ENCODE measurements at regions not wholly inside any gene's neighbourhood (a gene's known extent, or its start where the extent isn't known, plus 50 kb on each side); places are given as distances from the start of the nearest gene placed in this dataset.

DNA sequence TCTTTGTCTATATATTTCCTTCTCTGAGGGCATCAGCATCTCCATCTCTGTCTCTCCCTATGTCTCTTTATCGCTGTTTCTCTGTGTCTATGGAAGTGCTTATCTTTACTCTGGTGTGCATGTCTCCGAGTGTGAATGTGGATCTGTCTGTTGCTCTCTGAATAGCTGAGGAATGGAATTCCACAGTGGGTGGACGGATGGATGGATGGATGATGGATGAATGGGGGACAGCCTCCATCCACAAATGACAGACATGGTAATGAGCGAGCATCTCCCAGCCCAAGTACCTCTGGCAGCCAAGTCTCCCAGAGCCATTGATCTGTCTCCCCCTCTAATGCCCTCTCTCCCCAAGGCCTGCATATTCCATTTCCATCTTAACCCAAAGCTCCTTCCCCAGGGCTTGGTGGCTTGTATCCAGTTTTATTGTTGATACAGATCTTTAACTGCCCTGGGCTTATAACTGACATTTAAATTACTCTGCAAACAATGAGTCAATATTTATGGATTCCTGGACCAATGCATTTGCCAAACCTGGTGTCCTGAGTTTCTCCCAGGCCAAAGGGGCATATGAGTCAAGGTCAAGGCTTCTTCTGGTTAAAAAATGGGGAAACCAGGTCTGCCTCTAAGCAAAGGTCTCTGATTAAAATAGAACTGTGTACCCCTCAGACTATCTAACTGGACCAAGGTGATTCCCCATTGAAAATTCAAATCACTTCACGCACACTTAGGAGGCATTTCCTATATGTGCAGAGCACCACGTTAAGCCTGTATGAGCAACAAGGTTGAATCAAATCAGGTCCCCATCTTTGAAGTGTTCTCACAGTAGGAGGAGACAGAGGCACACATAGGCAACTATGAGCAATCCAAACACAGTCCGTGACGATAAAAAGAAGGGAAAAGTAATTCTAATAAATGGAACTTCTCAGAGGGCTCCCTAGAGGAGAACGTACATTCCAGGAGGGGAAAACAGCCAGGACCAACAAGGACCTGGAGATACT, 109.9 kb downstream of the TLE3 start:
- no peak for DNase-seq (ENCODE audit: low spot score)

- DNase-seq (ENCODE audit: low spot score) = no peak
These were observed 109.0 kb downstream of the TLE3 start for GRCh38 chr15:69988541-69989225.

- DNase-seq (ENCODE audit: low spot score) = no peak
These were observed 106.9 kb downstream of the TLE3 start for GRCh38 chr15:69990566-69991421.

GRCh38 chr15:69991551-69991980, 106.2 kb downstream of the TLE3 start:
- no peak for DNase-seq (ENCODE audit: low spot score)

- no peak for DNase-seq (ENCODE audit: low spot score)
These were observed 105.4 kb downstream of the TLE3 start for GRCh38 chr15:69992348-69992747.

DNA sequence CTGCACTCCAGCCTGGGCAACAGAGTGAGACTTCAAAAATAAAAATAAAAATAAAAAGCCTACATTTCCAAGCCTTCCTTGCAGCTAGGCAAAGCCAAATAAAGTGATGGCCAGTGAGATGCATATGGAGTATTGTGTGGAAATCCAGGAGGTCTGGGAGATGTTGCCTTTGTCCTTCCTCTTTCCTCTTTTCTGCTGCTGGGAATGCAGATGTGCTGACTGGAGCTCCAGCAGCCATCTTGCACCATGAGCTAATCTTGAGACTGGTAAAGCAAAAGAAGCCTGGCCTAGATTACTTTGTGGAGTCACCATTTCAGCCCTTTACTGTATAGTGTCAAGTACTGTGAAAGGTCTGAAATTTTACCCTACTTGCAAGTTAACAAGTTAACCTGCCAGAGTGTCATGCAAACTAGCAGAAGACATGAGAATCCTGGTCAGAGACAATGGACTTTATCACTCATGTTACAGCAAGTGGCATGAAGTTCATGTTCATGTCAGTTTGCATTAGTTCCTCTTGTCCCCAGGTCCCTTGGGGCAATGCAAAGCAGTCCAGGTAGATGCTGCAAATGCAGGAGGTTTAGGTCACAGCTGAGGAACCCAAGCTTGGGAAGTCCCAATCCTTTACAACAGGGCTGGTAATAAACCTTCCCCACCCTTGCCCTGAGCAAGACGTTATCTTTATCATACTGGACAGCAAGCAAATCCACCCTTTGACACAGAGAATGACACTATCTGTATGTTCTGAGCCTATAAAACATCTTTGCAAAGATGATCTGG, 103.1 kb downstream of the TLE3 start:
- peak; percentile 16 for DNase-seq (ENCODE audit: low spot score)

GRCh38 chr15:69996321-69997160, 101.2 kb downstream of the TLE3 start:
- no peak for DNase-seq (ENCODE audit: low spot score)

- DNase-seq (ENCODE audit: low spot score) = no peak
These were observed 100.6 kb downstream of the TLE3 start for GRCh38 chr15:69997161-69997485.
